Ascending aorta (tissue), 2 donors: ENCODE measurements at regions not wholly inside any gene's neighbourhood (a gene's known extent, or its start where the extent isn't known, plus 50 kb on each side); places are given as distances from the start of the nearest gene placed in this dataset.

ENCODE experiments used
- DNase-seq, 2 donors: peaks; one replicate each; pipeline ENCODE4 v3.0.0-alpha.2; 2019; ENCODE audit warnings: low spot score in 2 of 2
- H3K27ac ChIP-seq, 2 donors: fragments of 200-600 bp; sonication (generic); one replicate each; pipeline ENCODE4 v1.5.1; 2016 to 2017; ENCODE audit warnings: mild to moderate bottlenecking in 1 of 2
- H3K27me3 ChIP-seq: fragments of 200-600 bp; sonication (generic); one replicate; pipeline ENCODE4 v1.5.1; 2017
- H3K36me3 ChIP-seq, 2 donors: fragments of 200-600 bp; sonication (generic); one replicate each; pipeline ENCODE4 v1.5.1; 2016
- H3K4me1 ChIP-seq, 2 donors: fragments of 200-600 bp; sonication (generic); one replicate each; pipeline ENCODE4 v1.5.1; 2016 to 2017; ENCODE audit warnings: mild to moderate bottlenecking in 1 of 2
- H3K4me3 ChIP-seq, 2 donors: fragments of 200-600 bp; sonication (generic); one replicate each; pipeline ENCODE4 v1.5.1; 2016 to 2017; ENCODE audit warnings: mild to moderate bottlenecking in 1 of 2
- H3K9me3 ChIP-seq, 2 donors: fragments of 200-600 bp; sonication (generic); one replicate each; pipeline ENCODE4 v1.5.1; 2016
- CTCF ChIP-seq, 3 experiments: fragments of 200-600 bp in 2 of 3; fragments of 450-650 bp in 1 of 3; sonication (generic) in 2 of 3; IDR thresholded peaks; one replicate each; pipeline ENCODE4 v1.5.1; 2016 to 2019; ENCODE audit warnings: antibody characterized with exemption in 3 of 3, mild to moderate bottlenecking in 1 of 3, moderate library complexity in 1 of 3
- intact Hi-C: fragments of 100-400 bp; cut with DNase I; formaldehyde crosslinking; loops from one replicate; pipeline ENCODE4 v1.15.1; 2023

- TF ChIP-seq CTCF (IDR thresholded peaks at IDR 0.05): no peak
- intact Hi-C loops: no loop called here
- Histone ChIP-seq H3K4me3 (no peak overlapping the region), H3K4me1 (no peaks in the 10 kb centered on the region), H3K9me3 (no peaks in the 10 kb centered on the region), H3K27me3 (no peaks in the 10 kb centered on the region), H3K36me3 (no peaks in the 10 kb centered on the region), H3K27ac (no peak overlapping the region)
- DNase-seq: no peak
Observed at GRCh38 chr17:65394811-65395472, 166.5 kb downstream of the AXIN2 start.

- H3K27me3 ChIP-seq: no peaks in the 10 kb centered on the region
- no peak for DNase-seq
- no peak for TF ChIP-seq CTCF (IDR thresholded peaks at IDR 0.05)
- H3K9me3 ChIP-seq: no peaks in the 10 kb centered on the region
- intact Hi-C loops: no loop called here
- H3K36me3 ChIP-seq: no peaks in the 10 kb centered on the region
- H3K4me3 ChIP-seq: no peak overlapping the region
- H3K27ac ChIP-seq: no peak overlapping the region
- no peaks in the 10 kb centered on the region for H3K4me1 ChIP-seq
Observed at GRCh38 chr17:65393514-65393913, 167.9 kb downstream of the AXIN2 start.

- Histone ChIP-seq H3K4me3 (no peak overlapping the region), H3K27me3 (no peaks in the 10 kb centered on the region), H3K4me1 (no peaks in the 10 kb centered on the region), H3K9me3 (no peaks in the 10 kb centered on the region), H3K27ac (no peak overlapping the region), H3K36me3 (no peaks in the 10 kb centered on the region)
- no peak for DNase-seq
- intact Hi-C loops: no loop called here
- no peak for TF ChIP-seq CTCF (IDR thresholded peaks at IDR 0.05)
Observed at GRCh38 chr17:65389949-65390348, 171.5 kb downstream of the AXIN2 start.

- no peaks in the 10 kb centered on the region for H3K27me3 ChIP-seq
- DNase-seq: no peak
- TF ChIP-seq CTCF (IDR thresholded peaks at IDR 0.05): no peak
- H3K4me3 ChIP-seq: no peak overlapping the region
- H3K36me3 ChIP-seq: no peaks in the 10 kb centered on the region
- H3K4me1 ChIP-seq: no peaks in the 10 kb centered on the region
- H3K27ac ChIP-seq: no peak overlapping the region
- H3K9me3 ChIP-seq: no peaks in the 10 kb centered on the region
- intact Hi-C loops: no loop called here
Observed at GRCh38 chr17:65389426-65389825, 172.0 kb downstream of the AXIN2 start.

GRCh38 chr17:65388911-65389310 is 172.5 kb downstream of the AXIN2 start:
- no peak for TF ChIP-seq CTCF (IDR thresholded peaks at IDR 0.05)
- H3K27me3 ChIP-seq: no peaks in the 10 kb centered on the region
- no peak overlapping the region for H3K4me3 ChIP-seq
- no peak overlapping the region for H3K27ac ChIP-seq
- H3K9me3 ChIP-seq: no peaks in the 10 kb centered on the region
- H3K36me3 ChIP-seq: no peaks in the 10 kb centered on the region
- intact Hi-C loops: no loop called here
- no peak for DNase-seq
- no peaks in the 10 kb centered on the region for H3K4me1 ChIP-seq

- H3K4me3 ChIP-seq: no peak overlapping the region
- no peaks in the 10 kb centered on the region for H3K9me3 ChIP-seq
- H3K27ac ChIP-seq: no peak overlapping the region
- H3K4me1 ChIP-seq: no peaks in the 10 kb centered on the region
- H3K27me3 ChIP-seq: no peaks in the 10 kb centered on the region
- TF ChIP-seq CTCF (IDR thresholded peaks at IDR 0.05): no peak
- DNase-seq: no peak
- no peaks in the 10 kb centered on the region for H3K36me3 ChIP-seq
- intact Hi-C loops: no loop called here
Observed at GRCh38 chr17:65387322-65387721, 174.1 kb downstream of the AXIN2 start.
